ENCODE measurements at regions not wholly inside any gene's neighbourhood (a gene's known extent, or its start where the extent isn't known, plus 50 kb on each side); places are given as distances from the start of the nearest gene placed in this dataset.

- peak; percentile 10 to 46 for DNase-seq
Measured at GRCh38 chr10:121076776-121077715, 225.9 kb downstream of the WDR11 start.

GRCh38 chr10:121078036-121078435 lies 226.9 kb downstream of the WDR11 start:
- no peak for DNase-seq

GRCh38 chr10:121078672-121079102 lies 227.5 kb downstream of the WDR11 start:
- no peak for DNase-seq

GRCh38 chr10:121079226-121079625 lies 228.1 kb downstream of the WDR11 start:
- no peak for DNase-seq

GRCh38 chr10:121080281-121080891 lies 229.2 kb downstream of the WDR11 start:
- no peak for DNase-seq

- no peak for DNase-seq
Measured at GRCh38 chr10:121081306-121081705, 230.1 kb downstream of the WDR11 start.

- DNase-seq = no peak
Measured at GRCh38 chr10:121082984-121083383, 231.8 kb downstream of the WDR11 start.

GRCh38 chr10:121084016-121084674 lies 233.0 kb downstream of the WDR11 start:
- DNase-seq = no peak

GRCh38 chr10:121084675-121085070 lies 233.5 kb downstream of the WDR11 start:
- DNase-seq = no peak

GRCh38 chr10:121085367-121085766 lies 234.2 kb downstream of the WDR11 start:
- peak; percentile 4 to 34 for DNase-seq

GRCh38 chr10:121087129-121087528 lies 236.0 kb downstream of the WDR11 start:
- DNase-seq = no peak

GRCh38 chr10:121087688-121088087 lies 236.5 kb downstream of the WDR11 start:
- no peak for DNase-seq

- DNase-seq = no peak
Measured at GRCh38 chr10:121088524-121088923, 237.4 kb downstream of the WDR11 start.

- DNase-seq = no peak
Measured at GRCh38 chr10:121089434-121089833, 238.3 kb downstream of the WDR11 start.

- DNase-seq = no peak
Measured at GRCh38 chr10:121091961-121092719, 241.0 kb downstream of the WDR11 start.

- DNase-seq = no peak
Measured at GRCh38 chr10:121092720-121093095, 241.5 kb downstream of the WDR11 start.

- no peak for DNase-seq
Measured at GRCh38 chr10:121096617-121097431, 245.7 kb downstream of the WDR11 start.

GRCh38 chr10:121098211-121098610 lies 247.0 kb downstream of the WDR11 start:
- DNase-seq = no peak

- no peak for DNase-seq
Measured at GRCh38 chr10:121098751-121099150, 247.6 kb downstream of the WDR11 start.

- no peak for DNase-seq
Measured at GRCh38 chr10:121099181-121099580, 248.0 kb downstream of the WDR11 start.

GRCh38 chr10:121099592-121099991 lies 248.4 kb downstream of the WDR11 start:
- no peak for DNase-seq

- no peak for DNase-seq
Measured at GRCh38 chr10:121101561-121101960, 250.4 kb downstream of the WDR11 start.
